PC-3 (cell line): ENCODE measurements at regions not wholly inside any gene's neighbourhood (a gene's known extent, or its start where the extent isn't known, plus 50 kb on each side); places are given as distances from the start of the nearest gene placed in this dataset.

Experiments
- ATAC-seq: fragments of 200-7000 bp; cut with Tn5 transposase; 2 replicates; pipeline ENCODE4 v1.9.1; 2020; ENCODE audit warnings: mild to moderate bottlenecking, moderate library complexity
- BruUV-seq: library from RNA; stranded (reverse); fragments of 400-500 nt; replicated peaks from 2 replicates; lab custom pipeline; 2021; lab: Mats Ljungman, UMichigan
- CTCF ChIA-PET: fragments of 300-600 bp; sonication (Branson Sonifier 250); formaldehyde crosslinking; loops from one replicate; lab custom pipeline; 2022; ENCODE audit warnings: antibody characterized with exemption; lab: Charles Lee
- POLR2A ChIA-PET: fragments of 300-600 bp; sonication (Branson Sonifier 250); formaldehyde crosslinking; loops from one replicate; lab custom pipeline; 2022; ENCODE audit warnings: antibody characterized with exemption; ENCODE audit not compliant: unreplicated experiment; lab: Charles Lee
- DNase-seq: peaks from one replicate; pipeline ENCODE4 v3.0.0-alpha.2; 2015
- H2AFZ ChIP-seq: fragments of 300-600 bp; sonication (generic); 2 replicates; pipeline ENCODE4 v1.6.0; 2016; ENCODE audit warnings: antibody characterized with exemption, low read length
- H3F3A ChIP-seq: fragments of 300-600 bp; sonication (generic); one replicate; pipeline ENCODE4 v1.6.0; 2017; ENCODE audit warnings: antibody characterized with exemption, low read length, control low read depth, mild to moderate bottlenecking; ENCODE audit not compliant: unreplicated experiment
- H3K27ac ChIP-seq: fragments of 300-600 bp; sonication (generic); 2 replicates; pipeline ENCODE4 v1.5.1; 2016; ENCODE audit warnings: mild to moderate bottlenecking, low read length
- H3K27me3 ChIP-seq: fragments of 300-600 bp; sonication (generic); 2 replicates; pipeline ENCODE4 v1.6.1; 2016; ENCODE audit warnings: low read length, mixed read lengths
- H3K36me3 ChIP-seq: fragments of 300-600 bp; sonication (generic); 2 replicates; pipeline ENCODE4 v1.6.1; 2016; ENCODE audit warnings: low read depth, mixed run types, low read length, mixed read lengths
- H3K4me1 ChIP-seq: fragments of 300-600 bp; sonication (generic); 2 replicates; pipeline ENCODE4 v1.5.1; 2016; ENCODE audit warnings: low read length; ENCODE audit not compliant: insufficient read depth
- H3K4me2 ChIP-seq: fragments of 300-600 bp; sonication (generic); 2 replicates; pipeline ENCODE4 v1.6.0; 2016; ENCODE audit warnings: low read length
- H3K4me3 ChIP-seq: fragments of 300-600 bp; sonication (generic); 2 replicates; pipeline ENCODE4 v1.5.1; 2016; ENCODE audit warnings: mild to moderate bottlenecking, low read length, mixed read lengths
- H3K79me2 ChIP-seq: fragments of 300-600 bp; sonication (generic); 2 replicates; pipeline ENCODE4 v1.6.1; 2017; ENCODE audit warnings: low read length, mixed read lengths
- H3K9ac ChIP-seq: fragments of 300-600 bp; sonication (generic); 2 replicates; pipeline ENCODE4 v1.6.0; 2016; ENCODE audit warnings: mild to moderate bottlenecking, low read length
- H3K9me2 ChIP-seq: fragments of 300-600 bp; sonication (generic); replicated peaks from 2 replicates; pipeline ENCODE4 v1.6.1; 2016; ENCODE audit warnings: mixed run types, low read length, mixed read lengths
- H3K9me3 ChIP-seq: fragments of 300-600 bp; sonication (generic); 2 replicates; pipeline ENCODE4 v1.6.1; 2016; ENCODE audit warnings: low read length, mixed read lengths
- H4K20me1 ChIP-seq: fragments of 300-600 bp; sonication (generic); 2 replicates; pipeline ENCODE4 v1.6.1; 2016; ENCODE audit warnings: low read length, mixed read lengths
- CTCF ChIP-seq: fragments of 300-600 bp; sonication (generic); conservative IDR thresholded peaks from 2 replicates; pipeline ENCODE4 v1.5.1; 2017; ENCODE audit warnings: antibody characterized with exemption, low read depth, mild to moderate bottlenecking, low read length
- EZH2 ChIP-seq: fragments of 300-600 bp; sonication (generic); IDR thresholded peaks from one replicate; pipeline ENCODE4 v1.6.1; 2017; ENCODE audit warnings: antibody characterized with exemption, mild to moderate bottlenecking, low read length; ENCODE audit not compliant: unreplicated experiment
- EZH2phosphoT487 ChIP-seq: fragments of 300-600 bp; sonication (generic); IDR thresholded peaks from 2 replicates; pipeline ENCODE4 v1.6.1; 2018; ENCODE audit warnings: mild to moderate bottlenecking, antibody characterized with exemption, low read length, borderline replicate concordance
- intact Hi-C: fragments of 100-400 bp; cut with micrococcal nuclease; formaldehyde crosslinking; loops from 2 replicates; pipeline ENCODE4 v1.9.0; 2023

- no peak overlapping the region for H3K4me2 ChIP-seq
- H3K4me3 ChIP-seq: no peak overlapping the region
- ATAC-seq (no peak), DNase-seq (no peak)
- intact Hi-C loops: no loop called here
- H3K36me3 ChIP-seq: no peaks in the 10 kb centered on the region
- ChIA-PET POLR2A (no interaction called here), CTCF (no interaction called here)
- no TSS peak for BruUV-seq
- H3F3A ChIP-seq: no peaks in the 10 kb centered on the region
- H3K27me3 ChIP-seq: no peaks in the 10 kb centered on the region
- no peak for TF ChIP-seq CTCF
- no peak for TF ChIP-seq EZH2phosphoT487
- no peak for TF ChIP-seq EZH2
- H3K9me2 ChIP-seq: no peaks in the 10 kb centered on the region
- no peak overlapping the region for H3K9ac ChIP-seq
- H3K9me3 ChIP-seq: no peaks in the 10 kb centered on the region
- H2AFZ ChIP-seq: no peak overlapping the region
- no peak overlapping the region for H3K27ac ChIP-seq
- H3K4me1 ChIP-seq: no peaks in the 10 kb centered on the region
- H3K79me2 ChIP-seq: no peaks in the 10 kb centered on the region
- H4K20me1 ChIP-seq: no peaks in the 10 kb centered on the region
Measured at GRCh38 chr5:62731022-62731421, 152.4 kb downstream of the LRRC70 start.

DNA sequence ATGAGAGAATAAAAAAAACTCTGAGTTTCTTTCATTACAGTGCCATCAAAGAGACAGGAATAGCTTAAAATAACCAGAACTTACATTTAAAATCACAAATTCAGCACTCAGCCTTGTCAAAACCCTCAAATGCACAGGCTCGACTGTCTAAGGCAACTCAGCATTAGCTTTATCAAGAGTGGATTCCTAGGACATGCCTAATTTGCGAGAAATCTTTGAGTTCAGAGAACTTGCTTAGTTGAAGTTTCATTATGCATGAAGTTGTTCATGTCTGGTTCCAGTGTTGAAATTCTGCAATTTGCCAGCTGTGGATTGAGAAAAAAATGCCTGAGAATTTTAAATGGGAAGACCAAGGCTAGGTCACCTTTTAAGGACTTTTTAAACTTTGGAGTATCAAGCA, 151.1 kb downstream of the LRRC70 start:
- H3K4me1 ChIP-seq: no peaks in the 10 kb centered on the region
- H3K36me3 ChIP-seq: no peaks in the 10 kb centered on the region
- H3K4me2 ChIP-seq: no peak overlapping the region
- no peaks in the 10 kb centered on the region for H4K20me1 ChIP-seq
- DNase-seq (no peak), ATAC-seq (no peak)
- no peak for TF ChIP-seq CTCF
- TF ChIP-seq EZH2phosphoT487: no peak
- TF ChIP-seq EZH2: no peak
- CTCF ChIA-PET: no interaction called here
- no peak overlapping the region for H3K9ac ChIP-seq
- no peaks in the 10 kb centered on the region for H3K9me2 ChIP-seq
- H3K79me2 ChIP-seq: no peaks in the 10 kb centered on the region
- no peaks in the 10 kb centered on the region for H3F3A ChIP-seq
- H3K9me3 ChIP-seq: no peaks in the 10 kb centered on the region
- POLR2A ChIA-PET: no interaction called here
- no peak overlapping the region for H3K27ac ChIP-seq
- H3K27me3 ChIP-seq: 0 out of 2 replicates have a peak, but pooled peaks cover 2% of the 10 kb centered on the region
- no peak overlapping the region for H2AFZ ChIP-seq
- no TSS peak for BruUV-seq
- intact Hi-C loops: no loop called here
- no peak overlapping the region for H3K4me3 ChIP-seq

- intact Hi-C loops: no loop called here
- Histone ChIP-seq H3K4me2 (no peak overlapping the region), H3K4me3 (no peak overlapping the region), H4K20me1 (no peaks in the 10 kb centered on the region), H2AFZ (no peak overlapping the region), H3K9me3 (no peaks in the 10 kb centered on the region), H3K9ac (no peak overlapping the region), H3F3A (no peaks in the 10 kb centered on the region), H3K36me3 (no peaks in the 10 kb centered on the region), H3K79me2 (no peaks in the 10 kb centered on the region), H3K27me3 (peaks cover 6% of the 10 kb centered on the region; the same call in 1 of the 2 replicates), H3K27ac (no peak overlapping the region), H3K4me1 (no peaks in the 10 kb centered on the region), H3K9me2 (no peaks in the 10 kb centered on the region)
- DNase-seq (no peak), ATAC-seq (no peak)
- ChIA-PET CTCF (no interaction called here), POLR2A (no interaction called here)
- no peak for TF ChIP-seq EZH2phosphoT487
- no peak for TF ChIP-seq CTCF
- TF ChIP-seq EZH2: no peak
- no TSS peak for BruUV-seq
Measured at GRCh38 chr5:62727861-62728260, 149.2 kb downstream of the LRRC70 start.
